H1 (cell line): ENCODE measurements at regions not wholly inside any gene's neighbourhood (a gene's known extent, or its start where the extent isn't known, plus 50 kb on each side); places are given as distances from the start of the nearest gene placed in this dataset.

Experiments used
- CTCF ChIA-PET: fragments of 300-600 bp; sonication (Branson Sonifier 250); formaldehyde crosslinking; loops from one replicate; lab custom pipeline; 2021; ENCODE audit not compliant: partially characterized antibody; lab: Charles Lee
- POLR2A ChIA-PET: fragments of 300-600 bp; sonication (Branson Sonifier 250); formaldehyde crosslinking; loops from one replicate; lab custom pipeline; 2021; ENCODE audit warnings: inconsistent platforms; ENCODE audit not compliant: partially characterized antibody; lab: Charles Lee
- DNase-seq, 2 experiments: peaks; one replicate each; pipeline versions ENCODE4 v3.0.0 to v3.0.0-alpha.2; 2010 to 2022; ENCODE audit warnings: low spot score in 2 of 2, low read depth in 1 of 2, mixed read lengths in 1 of 2
- FAIRE-seq: peaks from 2 replicates; lab custom pipeline; 2011; peaks lifted over from hg19 to GRCh38; lab: Jason Lieb, UNC
- H2AFZ ChIP-seq: 2 replicates; pipeline ENCODE4 v1.8.1; 2012; ENCODE audit warnings: low read length, inconsistent platforms
- H2AK5ac ChIP-seq: 2 replicates; pipeline ENCODE4 v1.6.1; 2013; ENCODE audit warnings: low read depth, low read length
- H2BK120ac ChIP-seq: replicated peaks from 2 replicates; pipeline ENCODE3; 2013; ENCODE audit warnings: low read depth, low read length, inconsistent platforms
- H2BK12ac ChIP-seq: 2 replicates; pipeline ENCODE4 v1.6.1; 2013; ENCODE audit warnings: low read depth, low read length
- H2BK15ac ChIP-seq: 2 replicates; pipeline ENCODE4 v1.6.1; 2013; ENCODE audit warnings: low read length
- H2BK20ac ChIP-seq: 2 replicates; pipeline ENCODE4 v1.6.1; 2013; ENCODE audit warnings: low read length
- H2BK5ac ChIP-seq: 2 replicates; pipeline ENCODE4 v1.6.1; 2013; ENCODE audit warnings: low read depth, low read length
- H3K14ac ChIP-seq: 2 replicates; pipeline ENCODE4 v1.6.1; 2013; ENCODE audit warnings: inconsistent platforms; ENCODE audit not compliant: insufficient read length
- H3K18ac ChIP-seq: 2 replicates; pipeline ENCODE4 v1.6.1; 2013; ENCODE audit warnings: low read length; ENCODE audit errors: extremely low read depth
- H3K23ac ChIP-seq: 2 replicates; pipeline ENCODE4 v1.6.1; 2013; ENCODE audit warnings: inconsistent platforms; ENCODE audit not compliant: insufficient read length
- H3K23me2 ChIP-seq: 2 replicates; pipeline ENCODE4 v1.6.1; 2013; ENCODE audit warnings: low read depth, low read length
- H3K27ac ChIP-seq: 2 replicates; pipeline ENCODE4 v1.6.1; 2011; ENCODE audit warnings: low read depth, low read length, inconsistent platforms
- H3K27me3 ChIP-seq, 4 experiments: replicated peaks in 1 of 4; 1 replicate in 1 of 4; 2 replicates in 3 of 4; pipeline versions ENCODE4 v1.6.1 to v1.8.1; 2011 to 2013; ENCODE audit warnings: low read length in 3 of 4, mild to moderate bottlenecking in 3 of 4, inconsistent platforms in 2 of 4, mixed read lengths in 2 of 4, moderate library complexity in 1 of 4; ENCODE audit not compliant: control insufficient read depth in 3 of 4, insufficient read depth in 3 of 4; ENCODE audit errors: extremely low read depth in 1 of 4
- H3K36me3 ChIP-seq, 4 experiments: 2 replicates each; pipeline versions ENCODE4 v1.6.1 to v1.8.1; 2011 to 2013; ENCODE audit warnings: mild to moderate bottlenecking in 4 of 4, low read length in 3 of 4, moderate library complexity in 2 of 4, control low read depth in 1 of 4, inconsistent platforms in 1 of 4; ENCODE audit not compliant: insufficient read depth in 4 of 4, control insufficient read depth in 2 of 4
- H3K4ac ChIP-seq: replicated peaks from 2 replicates; pipeline ENCODE3; 2013; ENCODE audit warnings: low read length, low read depth, mixed read lengths, inconsistent platforms; ENCODE audit not compliant: insufficient read length
- H3K4me1 ChIP-seq, 4 experiments: replicated peaks in 1 of 4; 1 replicate in 1 of 4; 2 replicates in 3 of 4; pipeline versions ENCODE4 v1.6.1 to v1.8.1; 2011 to 2013; ENCODE audit warnings: low read length in 3 of 4, inconsistent platforms in 2 of 4, mixed read lengths in 1 of 4; ENCODE audit not compliant: insufficient read depth in 4 of 4, control insufficient read depth in 3 of 4
- H3K4me2 ChIP-seq, 2 experiments: 2 replicates each; pipeline versions ENCODE4 v1.6.1 to v1.8.1; 2011 to 2013; ENCODE audit warnings: low read depth in 2 of 2, low read length in 2 of 2, control low read depth in 1 of 2, inconsistent platforms in 1 of 2, mild to moderate bottlenecking in 1 of 2; ENCODE audit not compliant: insufficient read depth in 1 of 2
- H3K4me3 ChIP-seq, 4 experiments: fragments of 200-600, 300-600 bp in 1 of 4; sonication (generic), shearing (Covaris generic), sonication (Bioruptor Twin) in 1 of 4; 2 replicates each; pipeline versions ENCODE4 v1.5.1 to v1.8.1; 2011 to 2016; ENCODE audit warnings: low read length in 4 of 4, low read depth in 3 of 4, control low read depth in 2 of 4, inconsistent platforms in 2 of 4, mild to moderate bottlenecking in 2 of 4, mixed read lengths in 1 of 4, moderate library complexity in 1 of 4; ENCODE audit not compliant: insufficient read depth in 2 of 4; ENCODE audit errors: extremely low read depth in 1 of 4
- H3K56ac ChIP-seq: replicated peaks from 2 replicates; pipeline ENCODE3; 2013; ENCODE audit warnings: low read depth, mild to moderate bottlenecking, mixed read lengths, low read length, inconsistent platforms; ENCODE audit not compliant: insufficient read length
- H3K79me1 ChIP-seq: 2 replicates; pipeline ENCODE4 v1.6.1; 2013; ENCODE audit warnings: low read depth, low read length, control low read depth
- H3K79me2 ChIP-seq, 2 experiments: 2 replicates each; pipeline versions ENCODE4 v1.6.1 to v1.8.1; 2012 to 2013; ENCODE audit warnings: low read length in 2 of 2, mild to moderate bottlenecking in 2 of 2, inconsistent platforms in 1 of 2; ENCODE audit not compliant: insufficient read depth in 2 of 2, control insufficient read depth in 1 of 2
- H3K9ac ChIP-seq, 4 experiments: replicated peaks in 1 of 4; 1 replicate in 1 of 4; 2 replicates in 3 of 4; pipeline versions ENCODE4 v1.6.1 to v1.8.1; 2011 to 2013; ENCODE audit warnings: low read depth in 3 of 4, low read length in 3 of 4, control low read depth in 2 of 4, mild to moderate bottlenecking in 2 of 4, moderate library complexity in 2 of 4, inconsistent platforms in 1 of 4; ENCODE audit errors: extremely low read depth in 1 of 4
- H3K9me3 ChIP-seq, 2 experiments: 2 replicates each; pipeline versions ENCODE4 v1.6.1 to v1.8.1; 2012 to 2013; ENCODE audit warnings: mild to moderate bottlenecking in 2 of 2, moderate library complexity in 2 of 2, control low read depth in 1 of 2, inconsistent platforms in 1 of 2, low read depth in 1 of 2, low read length in 1 of 2, mixed read lengths in 1 of 2; ENCODE audit not compliant: insufficient read depth in 2 of 2
- H4K20me1 ChIP-seq, 2 experiments: replicated peaks in 1 of 2; 2 replicates each; pipeline versions ENCODE3 to v1.8.1; 2011 to 2013; ENCODE audit warnings: inconsistent platforms in 2 of 2, low read length in 2 of 2, mild to moderate bottlenecking in 1 of 2; ENCODE audit not compliant: insufficient read depth in 2 of 2, control insufficient read depth in 1 of 2
- H4K5ac ChIP-seq: 2 replicates; pipeline ENCODE4 v1.6.1; 2013; ENCODE audit warnings: low read length, low read depth, mixed read lengths, inconsistent platforms; ENCODE audit not compliant: insufficient read length
- H4K8ac ChIP-seq: 2 replicates; pipeline ENCODE4 v1.8.0; 2013; ENCODE audit warnings: mild to moderate bottlenecking, moderate library complexity, low read length, inconsistent platforms; ENCODE audit not compliant: insufficient read depth; ENCODE audit errors: extremely low read depth
- H4K91ac ChIP-seq: replicated peaks from 2 replicates; pipeline ENCODE3; 2013; ENCODE audit warnings: low read length, mixed read lengths, inconsistent platforms; ENCODE audit not compliant: insufficient read length
- BRCA1 ChIP-seq: IDR thresholded peaks from 2 replicates; pipeline ENCODE4 v1.6.1; 2012; ENCODE audit warnings: low read depth, low read length, improper control_type of control experiment
- CEBPB ChIP-seq: IDR thresholded peaks from 2 replicates; pipeline ENCODE4 v1.6.1; 2012; ENCODE audit warnings: low read depth, low read length
- CHD2 ChIP-seq: IDR thresholded peaks from 2 replicates; pipeline ENCODE4 v1.6.1; 2012; ENCODE audit warnings: low read length, improper control_type of control experiment
- GABPA ChIP-seq: IDR thresholded peaks from 2 replicates; pipeline ENCODE4 v1.6.1; 2011; ENCODE audit warnings: mild to moderate bottlenecking, low read length, moderate library complexity, borderline replicate concordance; ENCODE audit not compliant: insufficient read depth
- HDAC6 ChIP-seq: IDR thresholded peaks from one replicate; pipeline ENCODE4 v1.7.1; 2012; ENCODE audit warnings: low read depth, mild to moderate bottlenecking, inconsistent platforms, low read length, moderate library complexity
- JUND ChIP-seq: IDR thresholded peaks from 2 replicates; pipeline ENCODE4 v1.6.1; 2011; ENCODE audit warnings: mild to moderate bottlenecking, improper control_type of control experiment, low read length
- NANOG ChIP-seq: IDR thresholded peaks from 2 replicates; pipeline ENCODE4 v1.6.1; 2011; ENCODE audit warnings: low read length, low read depth, mild to moderate bottlenecking, inconsistent platforms; ENCODE audit not compliant: insufficient read depth, poor library complexity, severe bottlenecking
- PHF8 ChIP-seq: fragments of 200-600 bp; sonication (generic); conservative IDR thresholded peaks from 2 replicates; pipeline ENCODE4 v1.7.1; 2012; ENCODE audit warnings: low read depth, mild to moderate bottlenecking, inconsistent platforms, low read length, moderate library complexity
- POU5F1 ChIP-seq: IDR thresholded peaks from 2 replicates; pipeline ENCODE4 v1.6.1; 2011; ENCODE audit warnings: low read depth, mild to moderate bottlenecking, low read length, moderate library complexity
- RFX5 ChIP-seq: IDR thresholded peaks from 2 replicates; pipeline ENCODE4 v1.6.1; 2011; ENCODE audit warnings: low read depth, low read length, improper control_type of control experiment, borderline replicate concordance
- RNF2 ChIP-seq: fragments of 200-900, 300-1000 bp; sonication (generic); IDR thresholded peaks from 2 replicates; pipeline ENCODE4 v1.7.1; 2016; ENCODE audit warnings: borderline replicate concordance, low read depth, mild to moderate bottlenecking, antibody characterized with exemption, low read length; ENCODE audit not compliant: poor library complexity, severe bottlenecking; ENCODE audit errors: missing control alignments
- SIX5 ChIP-seq: IDR thresholded peaks from 2 replicates; pipeline ENCODE4 v1.6.1; 2011; ENCODE audit warnings: mild to moderate bottlenecking, low read depth, low read length
- WGBS, 2 experiments: shearing (Covaris generic) in 1 of 2; methylation state at CpG; one replicate each; pipeline versions ENCODE4 v1.1.6 to v1.1.7; 2013 to 2015; ENCODE audit warnings: low lambda C conversion rate in 2 of 2, mixed read lengths in 2 of 2, inconsistent platforms in 1 of 2, low coverage in 1 of 2, missing lambda C conversion rate in 1 of 2; ENCODE audit not compliant: insufficient replicate concordance in 2 of 2, insufficient coverage in 1 of 2, insufficient read length in 1 of 2; ENCODE audit errors: extremely low coverage in 1 of 2, missing lambda C conversion rate in 1 of 2; 5-methylcytosine and 5-hydroxymethylcytosine counted together
- TF ChIP-seq, protein P1 (sequence below): IDR thresholded peaks from 2 replicates; pipeline ENCODE4 v1.6.1; 2012; ENCODE audit warnings: inconsistent platforms

DNA sequence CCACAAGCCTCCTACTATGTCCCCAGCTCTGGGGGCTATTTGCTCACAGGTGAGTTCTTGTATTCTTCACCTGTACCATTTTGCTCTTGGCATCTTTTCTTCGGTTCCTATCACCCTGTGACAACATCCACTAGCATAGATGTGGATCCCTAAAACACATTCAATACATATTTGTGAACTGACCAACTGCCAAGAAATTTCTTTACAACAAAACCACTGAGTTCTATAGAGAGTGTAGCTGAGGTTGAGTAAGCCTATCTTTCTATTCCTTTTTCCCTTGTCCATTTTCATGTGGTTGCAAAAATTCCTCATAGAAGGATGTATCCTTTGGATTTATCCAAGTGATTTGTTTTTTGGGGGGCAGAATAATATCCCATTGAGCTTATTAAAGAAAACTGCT lies 192.7 kb upstream of the ITGA4 start (continued):
- no peak for TF ChIP-seq SIX5

DNA sequence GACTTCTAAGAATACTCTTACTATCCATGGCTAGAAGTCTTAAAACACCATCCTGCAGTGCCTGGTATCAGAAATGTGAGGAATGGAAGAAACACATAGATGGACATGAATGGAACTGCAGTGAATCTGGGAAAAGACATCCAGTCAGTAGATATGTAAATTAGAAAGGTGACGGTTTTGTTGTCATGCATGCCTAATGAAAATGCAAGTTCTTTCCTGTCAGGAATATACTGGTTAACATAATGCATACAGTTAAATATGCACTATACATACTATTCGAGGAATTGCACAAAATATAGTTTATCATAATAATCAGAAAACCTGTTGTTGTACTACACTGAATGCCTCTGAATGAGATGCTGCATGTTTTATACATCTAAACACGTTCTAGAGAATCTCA lies 190.6 kb upstream of the ITGA4 start:
- no peaks in the 10 kb centered on the region for H3K4me1 ChIP-seq
- no peak overlapping the region for H4K91ac ChIP-seq
- H2BK120ac ChIP-seq: no peak overlapping the region
- H3K23ac ChIP-seq: no peak overlapping the region
- FAIRE-seq: no peak
- no peak overlapping the region for H3K4me2 ChIP-seq
- H3K23me2 ChIP-seq: no peaks in the 10 kb centered on the region
- H3K4ac ChIP-seq: no peak overlapping the region
- no peak overlapping the region for H4K5ac ChIP-seq
- no peak overlapping the region for H2BK5ac ChIP-seq
- no peak overlapping the region for H2BK12ac ChIP-seq
- H3K9ac ChIP-seq: no peak overlapping the region
- H3K56ac ChIP-seq: no peak overlapping the region
- no peaks in the 10 kb centered on the region for H3K79me2 ChIP-seq
- H2BK15ac ChIP-seq: no peak overlapping the region
- no peak overlapping the region for H3K27ac ChIP-seq
- no peaks in the 10 kb centered on the region for H3K36me3 ChIP-seq
- H3K9me3 ChIP-seq: no peaks in the 10 kb centered on the region
- 75% methylated on average over 3 of the region's 3 CpGs; no CpG with 5 or more reads in 1 of the 2 experiments for WGBS, 2 experiments
- POLR2A ChIA-PET: no interaction called here
- H3K79me1 ChIP-seq: no peaks in the 10 kb centered on the region
- H2BK20ac ChIP-seq: no peak overlapping the region
- peaks cover 0 to 1% (median 0%) of the 10 kb centered on the region in 4 experiments; a peak in 1 of 7 replicates for H3K27me3 ChIP-seq
- no peak overlapping the region for H2AK5ac ChIP-seq
- H4K8ac ChIP-seq: no peak overlapping the region
- H2AFZ ChIP-seq: no peak overlapping the region
- DNase-seq: no peak
- H3K18ac ChIP-seq: no peak overlapping the region
- no peak overlapping the region for H3K4me3 ChIP-seq
- no peak overlapping the region for H3K14ac ChIP-seq
- no peaks in the 10 kb centered on the region for H4K20me1 ChIP-seq
- CTCF ChIA-PET: interaction anchor here (1.0 to 2.1 kb wide), 2 partner anchors 39 to 200 kb away, joined by 3 to 6 read pairs; no protein-coding TSS in a partner anchor
- TF ChIP-seq NANOG (no peak), HDAC6 (no peak), GABPA (no peak), CHD2 (no peak), RNF2 (no peak), BRCA1 (no peak), CEBPB (no peak), SIX5 (no peak), RFX5 (no peak), POU5F1 (no peak), JUND (no peak), PHF8 (no peak)
- TF ChIP-seq, protein P1, sequence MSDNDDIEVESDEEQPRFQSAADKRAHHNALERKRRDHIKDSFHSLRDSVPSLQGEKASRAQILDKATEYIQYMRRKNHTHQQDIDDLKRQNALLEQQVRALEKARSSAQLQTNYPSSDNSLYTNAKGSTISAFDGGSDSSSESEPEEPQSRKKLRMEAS: no peak
